Calu3 (cell line): ENCODE measurements at regions not wholly inside any gene's neighbourhood (a gene's known extent, or its start where the extent isn't known, plus 50 kb on each side); places are given as distances from the start of the nearest gene placed in this dataset.

Source experiments
- BruUV-seq: library from RNA; stranded (reverse); fragments of 400-500 nt; replicated peaks from 2 replicates; lab custom pipeline; 2021; lab: Mats Ljungman, UMichigan
- CTCF ChIA-PET: fragments of 300-600 bp; sonication (Branson Sonifier 250); formaldehyde crosslinking; loops from one replicate; lab custom pipeline; 2022; ENCODE audit warnings: antibody characterized with exemption; lab: Charles Lee
- DNase-seq: peaks from one replicate; pipeline ENCODE4 v3.0.0; 2022
- H3K27ac Mint-ChIP-seq: one replicate; pipeline ENCODE4 v1.8.0; 2022; ENCODE audit warnings: mixed read lengths; ENCODE audit not compliant: unreplicated experiment
- H3K27me3 Mint-ChIP-seq: one replicate; pipeline ENCODE4 v1.8.0; 2022; ENCODE audit warnings: mixed read lengths; ENCODE audit not compliant: unreplicated experiment
- H3K36me3 Mint-ChIP-seq: one replicate; pipeline ENCODE4 v1.8.0; 2022; ENCODE audit warnings: mild to moderate bottlenecking, moderate library complexity, mixed read lengths; ENCODE audit not compliant: insufficient read depth, unreplicated experiment
- H3K4me1 Mint-ChIP-seq: one replicate; pipeline ENCODE4 v1.8.0; 2022; ENCODE audit warnings: mild to moderate bottlenecking, low read depth, mixed read lengths; ENCODE audit not compliant: unreplicated experiment
- H3K4me3 Mint-ChIP-seq: one replicate; pipeline ENCODE4 v1.8.0; 2022; ENCODE audit warnings: mild to moderate bottlenecking, low read depth, moderate library complexity, mixed read lengths; ENCODE audit not compliant: unreplicated experiment
- H3K9me3 Mint-ChIP-seq: one replicate; pipeline ENCODE4 v1.8.0; 2022; ENCODE audit warnings: low read depth, mixed read lengths; ENCODE audit not compliant: unreplicated experiment
- intact Hi-C: fragments of 100-400 bp; cut with micrococcal nuclease; formaldehyde crosslinking; loops from one replicate; pipeline ENCODE4 v1.10.0; 2022; ENCODE audit not compliant: unreplicated experiment
- TF ChIP-seq, protein P1 (sequence below): fragments of 200-600 bp; IDR thresholded peaks from one replicate; pipeline ENCODE4 v1.8.0; 2022; ENCODE audit warnings: antibody characterized with exemption; ENCODE audit not compliant: unreplicated experiment

DNA sequence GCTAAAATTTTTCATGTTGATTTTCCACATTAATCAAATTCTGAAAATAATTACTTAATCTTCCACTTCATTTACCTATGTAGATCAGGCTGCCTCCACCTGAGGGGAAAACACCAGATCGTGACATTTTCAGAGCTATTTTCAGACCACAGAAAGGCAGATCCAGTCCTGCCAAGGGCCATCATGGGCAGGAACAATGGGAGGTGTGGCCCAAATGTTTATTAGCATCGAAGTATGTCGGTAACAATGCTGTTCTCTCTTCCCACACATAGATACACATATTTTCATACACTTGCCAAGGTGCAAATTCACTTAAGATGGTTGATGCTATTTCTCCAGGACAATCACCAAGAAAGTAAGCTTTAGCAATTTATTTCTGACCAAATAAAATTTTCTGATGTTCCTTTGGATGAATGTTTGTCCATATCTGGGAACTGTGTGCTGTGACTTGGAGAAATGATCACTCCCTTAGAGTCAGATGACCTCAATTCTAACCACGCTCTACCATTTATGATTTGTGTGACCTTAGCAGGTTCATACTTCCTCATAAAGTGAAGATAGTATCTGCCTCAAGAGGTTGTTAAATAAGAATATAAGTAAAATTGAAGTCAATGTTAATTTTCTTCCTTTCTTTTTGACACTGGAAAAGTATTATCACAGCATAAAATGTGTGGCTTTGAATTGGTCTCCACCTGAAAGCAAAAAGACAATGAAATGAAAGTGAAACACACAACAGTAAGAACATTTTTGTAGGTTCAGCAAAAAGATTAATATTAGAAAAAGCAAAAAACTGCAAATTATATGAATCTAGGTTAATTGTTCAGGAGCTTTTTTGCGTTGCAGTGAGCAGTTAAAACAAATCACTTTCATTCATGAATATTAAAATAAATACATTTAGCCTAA lies 310.4 kb upstream of the PHF14 start:
- TF ChIP-seq, protein P1, sequence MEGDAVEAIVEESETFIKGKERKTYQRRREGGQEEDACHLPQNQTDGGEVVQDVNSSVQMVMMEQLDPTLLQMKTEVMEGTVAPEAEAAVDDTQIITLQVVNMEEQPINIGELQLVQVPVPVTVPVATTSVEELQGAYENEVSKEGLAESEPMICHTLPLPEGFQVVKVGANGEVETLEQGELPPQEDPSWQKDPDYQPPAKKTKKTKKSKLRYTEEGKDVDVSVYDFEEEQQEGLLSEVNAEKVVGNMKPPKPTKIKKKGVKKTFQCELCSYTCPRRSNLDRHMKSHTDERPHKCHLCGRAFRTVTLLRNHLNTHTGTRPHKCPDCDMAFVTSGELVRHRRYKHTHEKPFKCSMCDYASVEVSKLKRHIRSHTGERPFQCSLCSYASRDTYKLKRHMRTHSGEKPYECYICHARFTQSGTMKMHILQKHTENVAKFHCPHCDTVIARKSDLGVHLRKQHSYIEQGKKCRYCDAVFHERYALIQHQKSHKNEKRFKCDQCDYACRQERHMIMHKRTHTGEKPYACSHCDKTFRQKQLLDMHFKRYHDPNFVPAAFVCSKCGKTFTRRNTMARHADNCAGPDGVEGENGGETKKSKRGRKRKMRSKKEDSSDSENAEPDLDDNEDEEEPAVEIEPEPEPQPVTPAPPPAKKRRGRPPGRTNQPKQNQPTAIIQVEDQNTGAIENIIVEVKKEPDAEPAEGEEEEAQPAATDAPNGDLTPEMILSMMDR: no peak
- intact Hi-C loops: no loop called here
- H3K36me3 Mint-ChIP-seq: no peaks in the 10 kb centered on the region
- DNase-seq: no peak
- CTCF ChIA-PET: interaction anchor here (1.1 kb wide), 1 partner anchor 12 kb away, joined by 3 read pairs; no protein-coding TSS in a partner anchor
- H3K4me1 Mint-ChIP-seq: no peaks in the 10 kb centered on the region
- no peak overlapping the region for H3K4me3 Mint-ChIP-seq
- BruUV-seq: no TSS peak
- no peaks in the 10 kb centered on the region for H3K9me3 Mint-ChIP-seq
- no peak overlapping the region for H3K27ac Mint-ChIP-seq
- no peaks in the 10 kb centered on the region for H3K27me3 Mint-ChIP-seq

DNA sequence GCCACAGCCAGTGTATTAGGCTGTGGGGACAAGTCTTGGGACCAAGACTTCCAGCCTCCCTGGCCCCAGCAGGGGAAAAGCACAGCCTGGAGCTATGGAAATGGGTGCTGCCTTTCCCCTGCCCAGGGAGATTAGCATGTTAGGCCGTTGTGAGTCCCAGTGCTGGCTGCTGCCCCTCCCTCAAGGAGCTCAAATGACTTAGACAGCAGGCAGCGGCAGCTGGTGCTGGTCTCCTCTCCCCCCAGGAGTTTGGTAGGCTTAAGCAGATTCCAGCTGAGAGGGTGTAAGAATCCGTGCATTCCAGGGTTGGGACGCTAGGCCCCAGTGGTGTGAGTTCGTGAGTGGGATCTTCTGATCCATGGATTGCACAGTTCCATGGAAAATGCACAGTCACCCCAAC lies 301.5 kb upstream of the PHF14 start:
- no peak for DNase-seq
- intact Hi-C loops: no loop called here

GRCh38 chr7:10677211-10677610 lies 296.5 kb upstream of the PHF14 start:
- Mint-ChIP-seq H3K4me3 (no peak overlapping the region), H3K4me1 (no peaks in the 10 kb centered on the region), H3K36me3 (no peaks in the 10 kb centered on the region), H3K27me3 (no peaks in the 10 kb centered on the region), H3K27ac (no peak overlapping the region), H3K9me3 (peaks cover 2% of the 10 kb centered on the region)
- no peak for DNase-seq
- intact Hi-C loops: no loop called here
- TF ChIP-seq, protein P1: no peak
- no TSS peak for BruUV-seq
- CTCF ChIA-PET: no interaction called here

More for the DNA sequence above, 301.5 kb upstream of the PHF14 start:
- H3K27ac Mint-ChIP-seq: no peak overlapping the region
- CTCF ChIA-PET: no interaction called here
- no peaks in the 10 kb centered on the region for H3K4me1 Mint-ChIP-seq
- H3K9me3 Mint-ChIP-seq: peaks cover 6% of the 10 kb centered on the region
- H3K27me3 Mint-ChIP-seq: no peaks in the 10 kb centered on the region
- H3K36me3 Mint-ChIP-seq: no peaks in the 10 kb centered on the region
- TF ChIP-seq, protein P1: no peak
- BruUV-seq: no TSS peak
- no peak overlapping the region for H3K4me3 Mint-ChIP-seq

DNA sequence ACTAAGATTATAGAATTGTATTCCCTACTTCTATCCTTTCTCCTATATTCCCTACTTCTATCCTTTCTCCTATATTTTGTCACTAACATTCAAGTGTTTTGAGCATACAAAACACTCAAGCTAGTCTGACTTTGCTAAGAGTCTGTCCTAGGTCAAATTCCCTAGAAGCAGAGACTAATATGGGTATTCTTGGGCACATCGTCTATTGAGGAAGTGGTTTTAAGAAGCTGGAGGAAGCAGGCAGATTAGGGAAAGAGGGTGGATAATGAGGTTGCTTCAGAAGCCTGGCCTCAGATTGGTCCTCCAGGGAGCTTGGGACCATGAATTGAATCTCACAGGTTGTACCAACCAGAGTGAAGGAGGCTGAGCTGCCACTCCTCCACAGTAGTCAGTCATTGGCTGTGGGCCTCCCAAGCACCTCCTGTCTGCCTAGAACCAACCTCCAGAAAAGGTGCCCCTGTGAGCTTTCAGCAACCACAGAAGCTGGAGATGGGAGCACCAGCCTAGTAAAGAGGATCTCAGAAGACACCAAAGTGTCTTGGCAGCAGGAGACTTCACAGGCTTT lies 295.9 kb upstream of the PHF14 start:
- DNase-seq: no peak
- Mint-ChIP-seq H3K9me3 (peaks cover 2% of the 10 kb centered on the region), H3K27ac (no peak overlapping the region), H3K4me1 (no peaks in the 10 kb centered on the region), H3K4me3 (no peak overlapping the region), H3K36me3 (no peaks in the 10 kb centered on the region), H3K27me3 (no peaks in the 10 kb centered on the region)
- BruUV-seq: no TSS peak
- intact Hi-C loops: no loop called here
- CTCF ChIA-PET: no interaction called here
- TF ChIP-seq, protein P1: no peak
